Gastroesophageal sphincter (tissue), 3 donors: ENCODE measurements at regions not wholly inside any gene's neighbourhood (a gene's known extent, or its start where the extent isn't known, plus 50 kb on each side); places are given as distances from the start of the nearest gene placed in this dataset.

Experiments
- CTCF ChIP-seq, 4 experiments: fragments of 200-600 bp in 2 of 4; fragments of 450-650 bp in 2 of 4; sonication (generic) in 1 of 4; IDR thresholded peaks; one replicate each; pipeline ENCODE4 v1.5.1; 2017 to 2019; ENCODE audit warnings: antibody characterized with exemption in 4 of 4, mild to moderate bottlenecking in 2 of 4, moderate library complexity in 2 of 4
- EP300 ChIP-seq: sonication (generic); formaldehyde crosslinking; IDR thresholded peaks from one replicate; pipeline ENCODE4 v1.6.1; 2017; ENCODE audit warnings: antibody characterized with exemption, mild to moderate bottlenecking
- POLR2A ChIP-seq, 2 donors: fragments of 450-650 bp; IDR thresholded peaks; one replicate each; pipeline ENCODE4 v1.6.1; 2017; ENCODE audit warnings: antibody characterized with exemption in 2 of 2, mild to moderate bottlenecking in 2 of 2, moderate library complexity in 1 of 2

GRCh38 chr15:93527374-93528050 lies 438.5 kb upstream of the RGMA start:
- TF ChIP-seq CTCF (IDR thresholded peaks at IDR 0.05) (no peak), POLR2A (IDR thresholded peaks at IDR 0.05) (no peak), EP300 (no peak)
